ENCODE measurements at regions not wholly inside any gene's neighbourhood (a gene's known extent, or its start where the extent isn't known, plus 50 kb on each side); places are given as distances from the start of the nearest gene placed in this dataset.

GRCh38 chr12:132423820-132424645 lies 65.9 kb upstream of the FBRSL1 start:
- TF ChIP-seq POLR2A (IDR thresholded peaks at IDR 0.05) (no peak), EP300 (IDR thresholded peaks at IDR 0.05) (no peak), POLR2AphosphoS5 (IDR thresholded peaks at IDR 0.05) (no peak)
- TF ChIP-seq, protein P1, sequence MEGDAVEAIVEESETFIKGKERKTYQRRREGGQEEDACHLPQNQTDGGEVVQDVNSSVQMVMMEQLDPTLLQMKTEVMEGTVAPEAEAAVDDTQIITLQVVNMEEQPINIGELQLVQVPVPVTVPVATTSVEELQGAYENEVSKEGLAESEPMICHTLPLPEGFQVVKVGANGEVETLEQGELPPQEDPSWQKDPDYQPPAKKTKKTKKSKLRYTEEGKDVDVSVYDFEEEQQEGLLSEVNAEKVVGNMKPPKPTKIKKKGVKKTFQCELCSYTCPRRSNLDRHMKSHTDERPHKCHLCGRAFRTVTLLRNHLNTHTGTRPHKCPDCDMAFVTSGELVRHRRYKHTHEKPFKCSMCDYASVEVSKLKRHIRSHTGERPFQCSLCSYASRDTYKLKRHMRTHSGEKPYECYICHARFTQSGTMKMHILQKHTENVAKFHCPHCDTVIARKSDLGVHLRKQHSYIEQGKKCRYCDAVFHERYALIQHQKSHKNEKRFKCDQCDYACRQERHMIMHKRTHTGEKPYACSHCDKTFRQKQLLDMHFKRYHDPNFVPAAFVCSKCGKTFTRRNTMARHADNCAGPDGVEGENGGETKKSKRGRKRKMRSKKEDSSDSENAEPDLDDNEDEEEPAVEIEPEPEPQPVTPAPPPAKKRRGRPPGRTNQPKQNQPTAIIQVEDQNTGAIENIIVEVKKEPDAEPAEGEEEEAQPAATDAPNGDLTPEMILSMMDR (IDR thresholded peaks at IDR 0.05), result no peak
- peak in 1 of 2 donors; percentile 54 for DNase-seq
- H3K27ac ChIP-seq, result no peak overlapping the region
- ATAC-seq (ENCODE audit: low FRiP score in 2 of 2), result no peak
- no peaks in the 10 kb centered on the region for H3K36me3 ChIP-seq
- peaks cover 0 to 2% (median under 1%) of the 10 kb centered on the region in 4 donors for H3K27me3 ChIP-seq
- H3K4me3 ChIP-seq, result no peak overlapping the region
- 67 to 75% methylated on average over 25 to 31 of the region's 31 CpGs for WGBS, 2 donors
- peaks cover 1 to 7% (median 4%) of the 10 kb centered on the region in 4 donors for H3K4me1 ChIP-seq
- no peaks in the 10 kb centered on the region for H3K9me3 ChIP-seq

DNA sequence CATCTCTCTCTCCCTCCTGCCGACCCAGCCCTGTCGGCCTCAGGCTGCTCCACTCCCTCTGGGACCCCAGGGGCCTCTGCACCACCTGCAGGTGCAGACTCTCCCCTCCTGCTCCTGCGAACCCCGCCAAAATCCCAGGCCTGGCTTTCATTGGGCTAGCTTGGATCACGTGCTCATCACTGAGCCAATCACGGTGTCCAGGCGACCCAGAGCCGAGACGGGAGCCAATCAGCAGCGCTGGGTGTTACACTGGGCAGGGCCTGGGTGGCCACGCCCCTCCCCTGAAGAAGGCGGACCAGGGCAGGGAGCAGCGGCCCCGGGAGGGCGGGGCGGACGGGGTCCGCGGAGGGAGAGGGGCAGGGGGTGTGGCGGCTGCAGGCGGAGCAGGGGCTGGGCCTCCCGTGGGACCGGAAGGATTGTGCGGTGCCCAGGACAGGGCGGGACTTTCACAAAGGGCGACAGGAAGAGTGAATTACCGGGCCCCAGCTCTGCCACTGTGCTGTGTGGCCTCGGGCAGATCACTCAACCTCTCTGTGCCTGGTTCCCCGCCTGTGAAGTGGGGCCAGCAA lies 66.6 kb upstream of the FBRSL1 start:
- no peak for ATAC-seq (ENCODE audit: low FRiP score in 2 of 2)
- 79 to 82% methylated on average over 9 to 29 of the region's 29 CpGs for WGBS, 2 donors
- peaks cover 0 to 2% (median 0%) of the 10 kb centered on the region in 4 donors for H3K27me3 ChIP-seq

DNA sequence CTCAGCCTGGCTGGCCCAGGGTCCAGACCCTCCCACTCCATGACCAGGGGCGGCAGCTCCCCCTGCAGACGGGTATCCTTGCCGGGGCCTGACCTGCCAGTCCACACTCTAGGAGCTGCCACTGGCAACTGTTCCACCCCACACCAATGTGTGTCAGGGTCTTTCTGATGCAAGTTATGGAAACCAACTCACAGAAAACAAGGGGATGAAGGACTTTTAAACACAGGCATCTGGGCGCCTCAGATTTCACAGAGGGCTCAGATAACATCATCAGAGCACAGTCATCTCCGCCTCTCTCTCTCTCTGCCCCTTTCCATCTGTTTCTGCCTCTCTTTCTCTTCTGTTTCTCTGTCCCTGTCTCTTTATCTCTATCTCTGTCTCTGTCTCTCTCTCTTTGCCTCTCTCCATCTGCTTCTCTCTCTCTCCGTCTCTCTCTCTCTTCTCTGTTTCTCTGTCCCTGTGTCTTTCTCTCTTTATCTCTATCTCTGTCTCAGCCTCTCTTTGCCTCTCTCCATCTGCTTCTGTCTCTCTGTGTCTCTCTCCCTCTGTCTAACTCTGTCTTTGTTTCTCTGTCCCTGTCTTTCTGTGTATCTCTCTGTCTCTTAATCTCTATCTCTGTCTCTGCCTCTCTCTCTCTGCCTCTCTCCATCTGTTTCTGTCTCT lies 67.4 kb upstream of the FBRSL1 start:
- no peak overlapping the region for H3K27ac ChIP-seq
- peak in 1 of 2 donors; percentile 31 for DNase-seq
- no peaks in the 10 kb centered on the region for H3K9me3 ChIP-seq
- H3K4me1 ChIP-seq, result no peaks in the 10 kb centered on the region
- no peaks in the 10 kb centered on the region for H3K36me3 ChIP-seq
- H3K4me3 ChIP-seq, result no peak overlapping the region
- TF ChIP-seq EP300 (IDR thresholded peaks at IDR 0.05), result no peak
- no peak for TF ChIP-seq POLR2A (IDR thresholded peaks at IDR 0.05)
- TF ChIP-seq POLR2AphosphoS5 (IDR thresholded peaks at IDR 0.05), result no peak
- ATAC-seq (ENCODE audit: low FRiP score in 2 of 2), result peak in 1 of 2 donors; percentile 17
- H3K27me3 ChIP-seq, result peaks cover 0 to 2% (median 0%) of the 10 kb centered on the region in 4 donors
- 64 to 76% methylated on average over 3 to 6 of the region's 6 CpGs for WGBS, 2 donors

More for the DNA sequence above, 66.6 kb upstream of the FBRSL1 start:
- DNase-seq, result peak in 1 of 2 donors; percentile 80
- no peaks in the 10 kb centered on the region for H3K4me1 ChIP-seq
- H3K27ac ChIP-seq, result no peak overlapping the region
- TF ChIP-seq, protein P1 (IDR thresholded peaks at IDR 0.05), result no peak
- TF ChIP-seq EP300 (IDR thresholded peaks at IDR 0.05) (no peak), POLR2AphosphoS5 (IDR thresholded peaks at IDR 0.05) (no peak), POLR2A (IDR thresholded peaks at IDR 0.05) (no peak)
- no peaks in the 10 kb centered on the region for H3K36me3 ChIP-seq
- no peak overlapping the region for H3K4me3 ChIP-seq
- no peaks in the 10 kb centered on the region for H3K9me3 ChIP-seq

DNA sequence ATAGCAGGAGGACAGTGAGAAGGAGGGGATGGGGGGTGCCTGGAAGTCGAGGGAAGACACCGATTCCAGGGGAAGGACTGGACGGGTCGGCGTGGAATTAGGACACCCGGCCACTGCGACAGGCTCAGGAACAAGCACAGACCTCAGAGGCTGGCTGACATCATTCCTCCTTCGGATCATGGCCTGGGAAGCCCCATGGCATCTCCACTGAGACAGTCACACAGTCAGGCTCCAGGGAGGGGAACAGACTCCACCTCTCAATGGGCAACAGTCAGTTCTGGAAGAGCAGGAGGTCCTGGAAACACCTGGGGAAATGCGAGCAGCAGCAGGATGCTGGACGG lies 67.9 kb upstream of the FBRSL1 start:
- 61 to 71% methylated on average over 8 to 10 of the region's 10 CpGs for WGBS, 2 donors
- ATAC-seq (ENCODE audit: low FRiP score in 2 of 2) (no peak), DNase-seq (peak in 1 of 2 donors; percentile 13)
- Histone ChIP-seq H3K4me1 (no peaks in the 10 kb centered on the region), H3K36me3 (no peaks in the 10 kb centered on the region), H3K4me3 (no peak overlapping the region), H3K9me3 (no peaks in the 10 kb centered on the region), H3K27ac (no peak overlapping the region), H3K27me3 (peaks cover 0 to 2% (median 0%) of the 10 kb centered on the region in 4 donors)
- no peak for TF ChIP-seq POLR2AphosphoS5 (IDR thresholded peaks at IDR 0.05)
- TF ChIP-seq EP300 (IDR thresholded peaks at IDR 0.05), result no peak
- TF ChIP-seq, protein P1 (IDR thresholded peaks at IDR 0.05), result no peak
- TF ChIP-seq POLR2A (IDR thresholded peaks at IDR 0.05), result no peak

DNA sequence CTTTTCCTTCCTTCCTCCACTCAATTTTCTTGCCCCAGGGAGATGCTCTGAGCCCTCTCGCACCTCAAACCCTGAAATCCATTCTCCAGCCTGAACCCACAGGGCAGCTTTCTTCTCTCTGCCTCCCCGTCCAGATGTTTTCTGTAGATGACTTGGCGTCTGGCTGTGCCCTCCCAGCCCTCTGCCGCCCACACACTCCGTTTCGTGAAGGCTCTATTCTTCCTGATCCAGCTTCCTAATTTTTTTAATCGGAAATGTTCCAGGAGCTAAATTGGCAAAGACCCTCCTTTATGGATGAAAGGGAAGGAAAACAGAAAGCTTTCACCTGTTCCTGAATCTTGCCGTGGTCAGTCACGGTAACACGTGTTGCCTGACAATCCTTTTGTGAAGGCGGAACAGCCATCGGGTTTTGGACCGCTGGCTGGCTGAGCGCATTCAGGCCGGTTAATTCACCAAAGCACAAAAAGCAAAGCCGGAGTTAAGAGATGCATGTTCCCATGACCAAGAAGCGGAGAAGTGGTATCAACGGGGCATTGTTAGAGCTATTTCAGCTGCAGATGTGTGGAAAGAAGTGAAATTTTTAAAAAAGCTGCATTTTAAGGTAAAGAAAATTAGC lies 70.2 kb upstream of the FBRSL1 start:
- peaks cover 0 to 4% (median 0%) of the 10 kb centered on the region in 4 donors for H3K27me3 ChIP-seq
- ATAC-seq (ENCODE audit: low FRiP score in 2 of 2) (no peak), DNase-seq (no peak)
- no peak overlapping the region for H3K4me3 ChIP-seq
- H3K9me3 ChIP-seq, result no peaks in the 10 kb centered on the region
- 65 to 71% methylated on average over 18 of the region's 18 CpGs for WGBS, 2 donors
- TF ChIP-seq POLR2AphosphoS5 (IDR thresholded peaks at IDR 0.05) (no peak), EP300 (IDR thresholded peaks at IDR 0.05) (no peak), POLR2A (IDR thresholded peaks at IDR 0.05) (no peak)
- TF ChIP-seq, protein P1 (IDR thresholded peaks at IDR 0.05), result no peak
- no peak overlapping the region for H3K27ac ChIP-seq
- H3K36me3 ChIP-seq, result no peaks in the 10 kb centered on the region
- H3K4me1 ChIP-seq, result peaks cover 0 to 6% (median 5%) of the 10 kb centered on the region in 4 donors

Measured in upper lobe of left lung (tissue), 6 donors.